HG02623 (cell line): ENCODE measurements at regions not wholly inside any gene's neighbourhood (a gene's known extent, or its start where the extent isn't known, plus 50 kb on each side); places are given as distances from the start of the nearest gene placed in this dataset.
A peak's percentile ranks its signal among the peaks of the same experiment; 100 is the strongest.
"Not testable (repeated sequence)": the region's sequence is repeated elsewhere in the genome, so short reads cannot be mapped to it uniquely, and the experiment has no call there.

Experiments used
- ATAC-seq: cut with Tn5 transposase; IDR thresholded peaks from one replicate; pipeline ENCODE4 v1.9.1; 2021; ENCODE audit warnings: moderate library complexity; ENCODE audit not compliant: unreplicated experiment

DNA sequence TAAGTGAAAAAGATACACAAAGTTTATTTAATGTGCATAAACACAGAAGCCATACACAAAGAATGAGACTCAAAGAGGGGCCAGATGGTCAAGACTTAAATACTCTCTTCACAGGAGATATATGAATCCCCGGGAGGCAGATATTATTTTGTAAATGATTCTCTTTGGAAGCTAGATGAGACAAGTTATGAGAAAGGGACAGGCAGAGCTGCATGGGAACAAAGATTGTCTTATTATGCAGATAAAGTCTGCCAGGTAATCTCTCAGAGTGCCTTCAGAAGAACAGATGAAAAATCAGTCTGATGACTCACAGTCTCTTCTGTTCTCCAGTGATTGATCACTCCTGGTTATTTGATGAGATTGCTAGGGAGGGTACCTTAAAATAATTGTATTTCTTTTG, 89.0 kb downstream of the NAF1 start:
- no peak for ATAC-seq

DNA sequence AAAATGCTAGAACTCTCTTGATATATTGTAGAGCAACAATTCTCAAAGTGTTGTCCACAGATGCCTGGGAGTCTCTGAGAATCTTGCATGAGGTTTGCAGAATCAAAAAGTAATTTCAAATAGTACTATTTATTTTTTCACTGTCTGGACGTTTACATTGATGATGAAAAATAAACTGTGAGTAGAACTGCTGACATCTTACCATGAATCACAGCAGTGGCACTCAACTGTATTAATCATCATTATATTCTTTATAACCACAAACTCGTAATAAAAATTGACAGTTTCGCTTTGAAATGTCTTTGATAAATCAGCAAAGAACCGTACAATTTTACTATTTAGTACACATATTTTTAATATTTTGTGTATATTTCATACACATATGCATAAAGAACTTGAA, 94.5 kb downstream of the NAF1 start:
- ATAC-seq, result no peak

DNA sequence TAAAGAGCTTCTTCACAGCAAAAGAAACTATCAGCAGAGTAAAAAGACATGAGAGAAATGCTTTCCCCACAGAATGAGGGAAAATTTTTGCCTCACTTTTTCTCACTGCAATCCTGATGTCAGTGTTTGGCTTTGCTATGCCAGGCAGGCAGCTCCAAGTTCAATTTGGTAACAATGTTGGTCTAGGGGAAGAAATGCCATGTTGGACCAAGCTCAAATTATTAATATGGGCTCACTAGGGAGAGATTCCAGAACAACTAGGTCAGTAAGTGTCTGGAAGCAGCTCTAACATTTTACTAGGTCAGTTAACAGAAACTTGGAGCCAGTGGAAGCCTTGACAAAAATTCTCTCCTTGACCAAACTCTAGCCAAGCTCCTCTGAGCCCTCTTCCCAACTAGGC, 95.4 kb downstream of the NAF1 start:
- no peak for ATAC-seq

DNA sequence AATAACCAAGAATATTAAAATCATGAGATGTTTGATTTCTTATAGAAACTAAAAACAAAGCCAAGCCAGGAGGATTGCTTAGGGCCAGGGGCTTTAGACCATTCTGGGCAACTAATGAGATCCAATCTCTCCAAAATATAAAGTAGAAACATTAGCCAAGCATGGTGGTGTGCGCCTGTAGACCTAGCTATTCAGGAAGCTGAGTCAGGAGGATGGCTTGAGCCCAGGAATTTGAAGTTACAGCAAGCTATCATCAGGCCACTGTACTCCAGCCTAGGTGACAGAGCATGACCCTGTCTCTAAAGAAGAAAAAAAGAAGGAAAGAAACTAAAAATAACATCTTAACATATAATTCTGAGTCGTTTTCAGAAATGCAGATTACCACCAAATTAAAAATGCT, 96.7 kb downstream of the NAF1 start:
- no peak for ATAC-seq

DNA sequence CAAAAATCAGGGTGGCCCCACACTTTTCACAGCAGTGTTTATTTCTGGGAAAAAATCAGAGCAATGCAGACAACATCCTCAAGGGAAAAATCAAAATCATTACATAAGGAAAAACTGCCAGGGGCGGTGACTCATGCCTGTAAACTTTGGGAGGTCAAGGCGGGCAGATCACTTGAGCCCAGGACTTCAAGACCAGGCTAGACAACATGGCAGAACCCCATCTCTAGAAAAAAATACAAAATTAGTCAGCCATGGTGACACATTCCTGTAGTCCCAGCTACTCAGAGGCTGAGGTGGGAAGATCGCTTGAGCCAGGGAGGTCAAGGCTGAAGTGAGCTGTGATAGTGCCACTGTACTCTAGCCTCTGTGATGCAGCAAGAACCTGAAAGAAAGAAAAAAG, 102.8 kb downstream of the NAF1 start:
- no peak for ATAC-seq

DNA sequence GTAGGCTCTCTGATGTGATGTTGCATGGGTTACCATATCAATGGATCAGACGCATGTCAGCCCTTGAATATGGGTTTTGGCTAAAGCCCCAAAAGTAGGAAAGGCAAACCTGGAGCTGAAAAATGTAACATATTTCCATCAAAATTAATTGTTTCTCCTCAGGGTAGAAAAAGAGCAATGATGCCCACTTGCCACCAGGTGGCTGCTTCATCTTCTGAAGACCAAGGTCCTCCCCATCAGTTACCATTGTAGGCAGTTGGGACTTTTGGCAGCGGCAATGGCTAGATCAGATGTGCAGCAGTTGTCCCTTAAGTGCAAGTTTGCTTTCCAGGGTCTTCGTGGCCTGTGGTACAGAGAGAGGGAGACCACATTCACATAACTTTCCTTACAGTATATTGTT, 118.2 kb downstream of the NAF1 start:
- peak; percentile 88 for ATAC-seq

DNA sequence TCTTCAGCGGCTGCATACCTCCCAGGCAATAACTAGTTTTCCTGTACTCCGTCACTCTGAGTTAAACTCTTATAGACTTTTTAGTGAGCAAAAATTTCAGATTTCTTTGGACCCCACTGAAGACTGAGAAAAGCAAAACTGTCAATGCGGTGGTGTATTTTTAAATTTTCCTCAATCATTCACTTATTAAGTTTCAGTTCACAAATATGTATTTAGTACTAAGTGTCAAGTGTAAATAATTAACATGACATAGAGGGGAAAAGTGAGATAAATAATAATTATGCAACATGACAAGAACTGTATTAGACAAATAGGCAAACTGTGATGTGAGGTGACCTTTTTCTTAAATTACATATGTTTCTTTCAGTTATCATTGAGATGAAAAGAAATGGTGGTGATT, 124.4 kb downstream of the NAF1 start:
- peak; percentile 43 for ATAC-seq

DNA sequence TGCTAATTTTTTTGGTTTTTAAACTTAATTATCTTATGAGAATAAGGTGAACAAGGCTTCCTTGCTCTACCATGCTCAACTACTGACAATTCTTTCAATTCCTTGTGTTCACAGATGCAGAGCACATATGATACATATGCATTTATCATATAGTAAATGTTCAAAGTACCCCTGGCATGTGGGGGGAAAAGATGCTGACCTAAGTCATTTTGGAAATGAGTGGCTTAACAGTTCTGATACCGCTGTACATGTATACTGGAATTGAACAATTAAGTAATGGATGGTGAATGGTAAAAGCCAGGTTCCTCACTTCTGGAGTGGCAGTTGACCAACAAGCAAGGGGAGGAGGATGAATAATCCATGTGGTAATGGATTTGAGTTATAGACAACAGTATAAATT, 149.6 kb downstream of the NAF1 start:
- ATAC-seq, result no peak

DNA sequence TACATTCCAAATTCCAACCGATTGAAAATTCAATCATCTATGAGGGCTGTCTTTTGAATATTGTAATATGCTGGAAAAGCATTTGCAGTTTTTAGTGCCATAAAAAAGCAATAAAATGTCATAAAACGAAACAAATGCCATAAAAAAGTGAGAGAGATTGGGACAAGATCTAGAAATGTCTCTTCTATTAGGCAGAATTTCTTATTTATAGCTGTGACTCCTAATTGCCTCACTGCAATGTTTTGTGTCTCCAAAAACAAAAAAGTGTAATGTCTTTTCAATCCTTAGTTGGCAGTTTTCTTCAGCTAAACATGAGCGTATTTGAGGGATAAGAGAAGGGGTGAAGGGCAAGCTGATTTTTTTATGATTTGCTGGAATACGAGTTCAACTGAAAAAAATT, 153.9 kb downstream of the NAF1 start:
- no peak for ATAC-seq

DNA sequence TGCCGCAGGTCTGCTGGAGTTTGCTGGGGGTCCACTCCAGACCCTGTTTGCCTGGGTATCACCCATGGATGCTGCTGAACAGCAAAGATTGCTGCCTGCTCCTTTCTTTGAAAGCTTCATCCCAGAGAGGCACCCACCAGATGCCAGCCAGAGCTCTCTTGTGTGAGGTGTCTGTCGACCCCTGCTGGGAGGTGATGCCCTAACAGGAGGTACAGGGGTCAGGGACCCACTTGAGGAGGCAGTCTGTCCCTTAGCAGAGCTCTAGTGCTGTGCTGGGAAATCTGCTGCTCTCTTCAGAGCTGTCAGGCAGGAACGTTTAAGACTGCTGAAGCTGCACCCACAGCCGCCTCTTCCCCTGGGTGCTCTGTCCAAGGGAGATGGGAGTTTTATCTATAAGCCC, 162.7 kb downstream of the NAF1 start:
- ATAC-seq, result no peak

DNA sequence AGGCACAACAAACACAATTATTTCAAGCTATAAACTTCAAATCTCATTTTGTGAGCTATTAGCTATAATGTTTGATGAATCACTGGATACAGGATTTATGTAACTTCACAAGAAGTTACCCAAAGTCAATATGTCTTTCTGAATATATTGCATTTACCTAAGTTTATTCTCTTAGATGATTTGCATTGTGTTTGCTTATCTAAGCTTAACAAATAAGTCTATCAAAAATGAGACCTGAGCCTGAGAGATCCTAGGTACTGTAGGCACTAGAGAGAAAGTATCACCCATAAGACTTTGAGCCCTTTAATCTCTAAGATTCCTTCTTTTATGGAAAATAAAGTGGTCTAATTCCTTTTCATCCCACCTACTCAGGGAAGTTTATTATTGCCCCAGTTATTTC, 178.2 kb downstream of the NAF1 start:
- no peak for ATAC-seq

DNA sequence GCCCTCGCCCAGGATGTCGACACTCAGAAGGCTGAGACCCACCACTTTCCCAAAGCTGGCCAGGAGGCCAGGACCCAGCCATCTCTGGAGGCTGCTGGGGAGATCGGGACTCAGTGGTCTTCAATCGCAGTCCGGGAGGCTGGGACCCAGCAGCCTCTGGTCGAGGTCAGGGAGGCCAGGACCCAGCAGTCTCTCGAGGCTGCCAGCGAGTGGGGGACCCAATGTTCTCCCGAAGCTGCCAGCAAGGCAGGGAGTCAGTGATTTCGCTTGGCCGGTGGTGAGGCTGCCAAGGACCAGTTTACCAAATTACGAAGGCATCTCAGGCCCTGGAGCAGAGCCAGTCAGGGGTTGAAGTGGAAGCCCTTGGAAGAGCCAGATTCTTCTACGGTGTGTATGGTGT, 181.6 kb downstream of the NAF1 start:
- no peak for ATAC-seq

DNA sequence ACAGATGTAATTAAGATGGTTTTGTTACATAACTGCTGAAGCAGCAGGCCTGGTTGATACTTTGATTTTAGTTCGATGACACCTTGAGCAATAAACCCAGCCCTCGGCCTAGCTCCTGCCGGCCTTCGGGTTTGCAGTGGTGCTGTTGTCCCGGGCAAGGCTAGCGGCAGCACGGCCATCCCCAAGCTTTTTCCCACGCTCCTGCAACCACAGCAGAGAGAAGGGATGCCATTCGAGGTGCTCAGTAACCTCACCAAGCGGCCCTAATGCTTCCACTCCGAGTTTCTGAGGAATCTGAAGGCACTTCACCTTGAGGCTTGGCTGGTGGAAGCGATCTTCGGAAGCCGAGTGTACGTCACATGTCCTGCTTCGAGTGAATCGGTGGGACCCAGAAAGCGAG, 182.1 kb downstream of the NAF1 start:
- no peak for ATAC-seq

DNA sequence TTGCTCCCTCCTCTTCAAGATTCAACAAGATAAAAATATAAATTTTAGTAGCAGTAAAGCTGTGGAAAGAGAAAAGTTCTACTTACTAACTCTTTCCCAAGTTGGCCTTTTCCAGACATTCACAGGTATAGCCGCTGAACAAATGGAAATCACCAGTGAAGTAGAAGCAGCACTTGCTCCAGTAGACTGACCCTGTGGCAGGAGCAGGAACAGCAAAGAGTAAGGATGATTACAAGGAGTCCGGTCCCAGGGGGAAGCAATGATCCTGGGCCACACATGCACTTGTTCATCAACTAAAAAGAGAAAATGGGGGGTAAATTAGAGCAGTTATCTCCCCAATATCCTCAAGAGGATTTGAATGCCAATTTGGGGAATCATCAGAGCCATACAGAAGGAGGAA, 184.9 kb downstream of the NAF1 start:
- no peak for ATAC-seq

DNA sequence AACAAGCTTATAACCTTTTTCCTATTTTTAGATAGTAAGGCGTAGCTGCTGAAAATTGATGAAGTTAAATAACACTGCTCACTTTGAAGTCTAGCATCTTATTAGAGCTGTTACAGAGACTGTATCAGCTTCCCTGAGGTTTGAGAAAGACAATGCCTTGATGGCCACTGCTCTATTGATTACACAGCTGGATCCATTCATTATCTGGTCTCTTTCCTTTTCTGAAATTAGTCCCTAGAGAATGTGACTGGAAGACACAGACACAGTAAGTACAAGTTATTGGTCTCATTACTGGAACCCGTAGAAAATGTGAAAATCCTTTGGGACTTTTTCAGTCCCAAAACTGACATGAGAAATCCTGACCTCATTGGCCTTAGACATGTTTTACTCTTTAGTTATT, 188.3 kb downstream of the NAF1 start:
- no peak for ATAC-seq

DNA sequence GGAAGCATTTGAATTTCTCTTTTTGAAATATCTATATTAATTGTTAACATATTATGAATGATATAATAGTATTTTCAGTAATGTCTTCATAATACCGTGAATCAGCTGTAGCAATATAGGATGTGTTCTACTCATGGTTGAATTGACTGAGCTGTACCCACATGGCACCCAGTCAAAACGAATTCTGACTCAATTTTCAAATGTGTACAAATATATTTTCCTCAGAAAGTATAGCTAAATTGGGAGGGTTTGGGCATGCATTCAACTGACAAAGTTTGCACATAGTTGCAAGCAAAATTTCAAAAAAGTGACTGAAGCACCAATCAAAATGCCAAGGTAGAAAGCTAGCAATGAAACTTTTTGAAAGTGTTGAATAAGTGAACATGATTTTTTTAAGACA, 188.9 kb downstream of the NAF1 start:
- ATAC-seq, result no peak

DNA sequence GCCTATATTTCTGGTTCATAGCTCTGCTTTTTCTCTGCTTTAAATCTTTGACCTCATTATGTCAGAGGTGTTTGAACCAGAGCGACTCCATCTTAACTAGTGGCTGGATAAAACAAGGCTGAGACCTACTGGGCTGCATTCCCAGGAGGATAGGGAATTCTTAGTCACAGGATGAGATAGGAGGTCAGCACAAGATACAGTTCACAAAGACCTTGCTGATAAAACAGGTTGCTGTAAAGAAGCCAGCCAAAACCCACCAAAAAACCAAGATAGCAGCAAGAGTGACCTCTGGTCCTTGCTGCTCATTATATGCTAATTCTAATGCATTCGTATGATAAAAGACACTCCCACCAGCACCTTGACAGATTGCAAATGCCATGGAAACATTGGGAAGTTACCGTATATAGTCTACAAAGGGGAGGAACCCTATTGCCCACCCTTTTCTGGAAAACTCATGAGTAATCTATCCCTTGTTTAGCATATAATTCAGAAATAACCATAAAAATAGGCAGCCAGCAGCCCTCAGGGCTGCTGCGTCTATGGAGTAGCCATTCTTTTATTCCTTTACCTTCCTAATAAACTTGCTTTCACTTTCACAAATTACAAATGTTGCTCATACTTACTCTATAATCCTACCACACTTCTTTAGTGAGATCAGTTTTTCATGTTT, 193.9 kb downstream of the NAF1 start:
- ATAC-seq, result no peak

DNA sequence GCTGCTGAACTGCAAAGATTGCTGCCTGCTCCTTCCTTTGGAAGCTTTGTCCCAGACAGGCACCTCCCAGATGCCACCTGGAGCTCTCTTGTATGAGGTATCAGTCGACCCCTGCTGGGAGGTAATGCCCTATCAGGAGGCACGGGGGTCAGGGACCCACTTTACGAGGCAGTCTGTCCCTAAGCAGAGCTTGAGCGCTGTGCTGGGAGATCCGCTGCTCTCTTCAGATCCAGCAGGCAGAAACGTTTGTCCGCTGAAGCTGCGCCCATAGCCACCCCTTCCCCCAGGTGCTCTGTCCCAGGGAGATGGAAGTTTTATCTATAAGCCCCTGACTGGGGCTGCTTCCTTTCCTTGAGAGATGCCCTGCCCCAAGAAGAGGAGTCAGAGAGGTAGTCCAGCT, 197.5 kb downstream of the NAF1 start:
- no peak for ATAC-seq

DNA sequence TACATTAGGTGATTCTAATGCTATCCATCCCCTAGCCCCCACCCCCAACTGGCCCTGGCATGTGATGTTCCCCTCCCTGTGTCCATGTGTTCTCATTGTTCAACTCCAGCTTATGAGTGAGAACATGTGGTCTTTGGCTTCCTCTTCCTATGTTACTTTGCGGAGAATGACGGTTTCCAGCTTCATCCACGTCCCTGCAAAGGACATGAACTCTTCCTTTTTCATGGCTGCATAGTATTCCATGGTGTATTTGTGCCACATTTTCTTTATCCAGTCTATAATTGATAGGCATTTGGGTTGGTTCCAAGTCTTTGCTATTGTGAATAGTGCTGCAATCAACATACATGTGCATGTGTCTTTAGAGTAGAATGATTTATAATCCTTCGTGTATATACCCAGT, 200.7 kb downstream of the NAF1 start:
- not testable (repeated sequence) for ATAC-seq

DNA sequence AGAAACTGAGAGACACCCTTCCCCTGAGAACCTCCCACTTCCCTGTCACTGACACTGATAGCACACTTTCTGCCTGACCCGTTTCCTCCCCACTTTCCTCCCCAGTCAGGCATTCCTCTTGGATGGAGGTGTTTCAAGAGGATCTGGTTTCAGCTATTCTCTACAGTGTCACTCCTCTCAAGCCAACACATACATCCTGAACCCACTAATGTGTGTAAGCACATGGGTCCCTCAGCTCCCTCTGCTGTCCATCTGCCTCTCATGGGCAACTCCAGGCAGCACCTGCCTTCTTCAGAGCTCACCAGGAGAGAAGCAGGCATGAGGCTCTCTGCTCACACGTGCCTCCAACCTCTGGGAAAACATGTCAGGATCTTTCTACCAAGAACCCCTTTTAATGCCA, 207.6 kb downstream of the NAF1 start:
- peak; percentile 73 for ATAC-seq

DNA sequence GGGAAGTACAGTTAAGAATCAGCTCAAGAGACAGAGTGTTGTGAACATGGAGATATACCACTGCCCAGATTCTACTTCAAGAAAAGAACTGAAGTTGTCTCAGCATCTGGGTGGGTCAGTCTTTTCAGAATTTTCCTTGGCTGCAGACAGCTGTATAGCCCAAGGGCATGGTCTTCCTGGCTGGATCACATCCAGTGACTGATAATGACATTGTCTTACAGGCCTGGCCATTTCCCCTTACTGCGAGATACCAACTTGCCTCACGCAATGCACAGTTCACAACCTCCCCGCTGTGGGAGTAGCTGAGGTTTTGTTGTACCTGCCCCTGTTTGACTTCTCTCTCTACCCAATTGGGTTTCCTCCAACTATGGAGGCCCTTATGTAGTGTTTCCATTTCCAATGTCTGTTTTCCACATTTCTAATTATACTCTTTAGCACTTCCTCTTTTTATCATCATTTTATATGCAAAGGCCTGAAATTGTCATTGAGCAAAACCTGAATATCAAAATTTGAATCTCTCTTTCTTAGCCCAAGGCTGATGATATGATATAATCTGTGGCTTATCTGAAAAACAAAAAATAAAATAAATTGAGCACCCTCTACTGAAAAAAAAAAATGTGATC, 209.1 kb downstream of the NAF1 start:
- no peak for ATAC-seq

DNA sequence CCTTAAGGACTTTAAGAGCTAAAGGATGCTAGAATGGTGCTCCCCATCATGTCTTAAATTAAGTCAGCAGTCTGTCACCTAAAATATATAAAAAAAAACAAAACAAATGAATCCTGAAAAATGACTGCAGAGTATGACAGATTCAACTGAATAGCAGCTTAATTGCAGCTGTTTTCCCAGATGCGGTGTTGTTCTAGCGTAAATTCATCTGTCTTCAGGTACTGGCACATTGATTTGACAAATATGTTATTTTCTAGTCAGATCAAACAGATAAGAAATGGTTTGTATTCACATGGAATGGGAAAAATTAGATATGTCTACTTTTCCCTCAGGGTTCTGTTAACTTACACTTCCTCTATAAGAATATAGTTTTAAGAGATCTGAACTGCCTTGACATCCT, 211.7 kb downstream of the NAF1 start:
- no peak for ATAC-seq

DNA sequence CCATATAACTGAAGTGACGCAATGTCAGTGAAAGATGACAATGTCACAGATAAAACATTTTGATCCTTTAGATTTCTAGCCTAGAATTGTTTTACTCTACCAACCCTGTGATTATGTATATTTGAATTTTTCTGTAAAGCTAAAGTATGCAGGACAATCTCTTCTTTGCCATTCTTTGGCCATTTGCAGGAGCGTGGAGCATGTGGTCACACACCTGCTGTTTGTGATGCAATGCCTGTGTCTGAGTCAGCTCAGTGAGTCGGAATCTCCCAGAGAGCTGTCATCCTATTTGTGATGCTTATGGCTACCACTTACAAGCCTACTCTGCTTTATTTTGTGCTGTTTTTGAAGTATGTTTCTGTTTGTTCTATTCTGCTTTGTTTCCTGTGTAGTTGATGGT, 214.5 kb downstream of the NAF1 start:
- ATAC-seq, result no peak
